GM12878 (cell line): ENCODE measurements at regions not wholly inside any gene's neighbourhood (a gene's known extent, or its start where the extent isn't known, plus 50 kb on each side); places are given as distances from the start of the nearest gene placed in this dataset.

ENCODE experiments used
- BMI1 ChIP-seq: fragments of 450-650 bp; IDR thresholded peaks from 2 replicates; pipeline ENCODE4 v1.6.1; 2016; ENCODE audit warnings: mild to moderate bottlenecking, moderate library complexity, borderline replicate concordance
- SIX5 ChIP-seq: IDR thresholded peaks from 2 replicates; pipeline ENCODE4 v1.6.1; 2011; ENCODE audit warnings: mild to moderate bottlenecking, low read depth, low read length, moderate library complexity; ENCODE audit not compliant: severe bottlenecking
- ZBTB4 ChIP-seq: fragments of 450-650 bp; formaldehyde crosslinking; IDR thresholded peaks from 2 replicates; pipeline ENCODE4 v1.4.0; 2022; ENCODE audit warnings: mild to moderate bottlenecking, moderate library complexity
- TF ChIP-seq, protein P1 (sequence below): fragments of 150-350 bp; IDR thresholded peaks from 2 replicates; pipeline ENCODE4 v1.6.1; 2016; ENCODE audit warnings: low read depth, low read length
- TF ChIP-seq, protein P2 (sequence below): fragments of 450-650 bp; IDR thresholded peaks from 2 replicates; pipeline ENCODE4 v1.6.1; 2017; ENCODE audit warnings: borderline replicate concordance

GRCh38 chr14:43803076-43803689 lies 703.9 kb downstream of the FSCB start (continued):
- no peak for TF ChIP-seq ZBTB4 (CRISPR knock-in tag)
- TF ChIP-seq, protein P1, sequence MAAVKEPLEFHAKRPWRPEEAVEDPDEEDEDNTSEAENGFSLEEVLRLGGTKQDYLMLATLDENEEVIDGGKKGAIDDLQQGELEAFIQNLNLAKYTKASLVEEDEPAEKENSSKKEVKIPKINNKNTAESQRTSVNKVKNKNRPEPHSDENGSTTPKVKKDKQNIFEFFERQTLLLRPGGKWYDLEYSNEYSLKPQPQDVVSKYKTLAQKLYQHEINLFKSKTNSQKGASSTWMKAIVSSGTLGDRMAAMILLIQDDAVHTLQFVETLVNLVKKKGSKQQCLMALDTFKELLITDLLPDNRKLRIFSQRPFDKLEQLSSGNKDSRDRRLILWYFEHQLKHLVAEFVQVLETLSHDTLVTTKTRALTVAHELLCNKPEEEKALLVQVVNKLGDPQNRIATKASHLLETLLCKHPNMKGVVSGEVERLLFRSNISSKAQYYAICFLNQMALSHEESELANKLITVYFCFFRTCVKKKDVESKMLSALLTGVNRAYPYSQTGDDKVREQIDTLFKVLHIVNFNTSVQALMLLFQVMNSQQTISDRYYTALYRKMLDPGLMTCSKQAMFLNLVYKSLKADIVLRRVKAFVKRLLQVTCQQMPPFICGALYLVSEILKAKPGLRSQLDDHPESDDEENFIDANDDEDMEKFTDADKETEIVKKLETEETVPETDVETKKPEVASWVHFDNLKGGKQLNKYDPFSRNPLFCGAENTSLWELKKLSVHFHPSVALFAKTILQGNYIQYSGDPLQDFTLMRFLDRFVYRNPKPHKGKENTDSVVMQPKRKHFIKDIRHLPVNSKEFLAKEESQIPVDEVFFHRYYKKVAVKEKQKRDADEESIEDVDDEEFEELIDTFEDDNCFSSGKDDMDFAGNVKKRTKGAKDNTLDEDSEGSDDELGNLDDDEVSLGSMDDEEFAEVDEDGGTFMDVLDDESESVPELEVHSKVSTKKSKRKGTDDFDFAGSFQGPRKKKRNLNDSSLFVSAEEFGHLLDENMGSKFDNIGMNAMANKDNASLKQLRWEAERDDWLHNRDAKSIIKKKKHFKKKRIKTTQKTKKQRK = no peak
- no peak for TF ChIP-seq SIX5
- TF ChIP-seq, protein P2, sequence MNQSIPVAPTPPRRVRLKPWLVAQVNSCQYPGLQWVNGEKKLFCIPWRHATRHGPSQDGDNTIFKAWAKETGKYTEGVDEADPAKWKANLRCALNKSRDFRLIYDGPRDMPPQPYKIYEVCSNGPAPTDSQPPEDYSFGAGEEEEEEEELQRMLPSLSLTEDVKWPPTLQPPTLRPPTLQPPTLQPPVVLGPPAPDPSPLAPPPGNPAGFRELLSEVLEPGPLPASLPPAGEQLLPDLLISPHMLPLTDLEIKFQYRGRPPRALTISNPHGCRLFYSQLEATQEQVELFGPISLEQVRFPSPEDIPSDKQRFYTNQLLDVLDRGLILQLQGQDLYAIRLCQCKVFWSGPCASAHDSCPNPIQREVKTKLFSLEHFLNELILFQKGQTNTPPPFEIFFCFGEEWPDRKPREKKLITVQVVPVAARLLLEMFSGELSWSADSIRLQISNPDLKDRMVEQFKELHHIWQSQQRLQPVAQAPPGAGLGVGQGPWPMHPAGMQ = no peak
- no peak for TF ChIP-seq BMI1
- TF ChIP-seq, all 136 proteins: peak for 0
